ENCODE measurements at regions not wholly inside any gene's neighbourhood (a gene's known extent, or its start where the extent isn't known, plus 50 kb on each side); places are given as distances from the start of the nearest gene placed in this dataset.
"Not testable (repeated sequence)": the region's sequence is repeated elsewhere in the genome, so short reads cannot be mapped to it uniquely, and the experiment has no call there.

DNA sequence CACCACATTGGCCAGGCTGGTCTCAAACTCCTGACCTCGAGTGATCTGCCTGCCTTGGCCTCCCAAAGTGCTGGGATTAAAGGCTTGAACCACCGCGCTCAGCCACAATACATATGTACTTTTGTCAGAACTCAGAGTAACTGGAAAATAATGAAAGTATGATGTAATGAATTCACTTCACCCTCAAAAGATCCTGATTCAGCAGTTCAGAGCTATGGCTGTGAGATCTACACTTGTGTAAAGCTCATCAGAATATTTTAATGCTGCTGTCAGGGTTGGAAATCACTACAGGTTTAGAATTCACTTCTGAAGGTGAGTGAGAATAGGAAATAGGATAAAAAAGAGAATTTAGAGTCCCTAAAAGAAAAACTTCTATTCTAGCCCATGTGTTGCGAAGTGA, 464.5 kb upstream of the NRSN1 start:
- H3K4me3 ChIP-seq (ENCODE audit: low read depth, low read length), result no peak overlapping the region
- DNase-seq (ENCODE audit: low read depth, low spot score), result no peak
- POLR2A ChIA-PET, result no interaction called here
- TF ChIP-seq, protein P1, sequence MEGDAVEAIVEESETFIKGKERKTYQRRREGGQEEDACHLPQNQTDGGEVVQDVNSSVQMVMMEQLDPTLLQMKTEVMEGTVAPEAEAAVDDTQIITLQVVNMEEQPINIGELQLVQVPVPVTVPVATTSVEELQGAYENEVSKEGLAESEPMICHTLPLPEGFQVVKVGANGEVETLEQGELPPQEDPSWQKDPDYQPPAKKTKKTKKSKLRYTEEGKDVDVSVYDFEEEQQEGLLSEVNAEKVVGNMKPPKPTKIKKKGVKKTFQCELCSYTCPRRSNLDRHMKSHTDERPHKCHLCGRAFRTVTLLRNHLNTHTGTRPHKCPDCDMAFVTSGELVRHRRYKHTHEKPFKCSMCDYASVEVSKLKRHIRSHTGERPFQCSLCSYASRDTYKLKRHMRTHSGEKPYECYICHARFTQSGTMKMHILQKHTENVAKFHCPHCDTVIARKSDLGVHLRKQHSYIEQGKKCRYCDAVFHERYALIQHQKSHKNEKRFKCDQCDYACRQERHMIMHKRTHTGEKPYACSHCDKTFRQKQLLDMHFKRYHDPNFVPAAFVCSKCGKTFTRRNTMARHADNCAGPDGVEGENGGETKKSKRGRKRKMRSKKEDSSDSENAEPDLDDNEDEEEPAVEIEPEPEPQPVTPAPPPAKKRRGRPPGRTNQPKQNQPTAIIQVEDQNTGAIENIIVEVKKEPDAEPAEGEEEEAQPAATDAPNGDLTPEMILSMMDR (IDR thresholded peaks at IDR 0.05; ENCODE audit: insufficient read depth, low read length, missing control alignments), result no peak
- CTCF ChIA-PET, result no interaction called here

DNA sequence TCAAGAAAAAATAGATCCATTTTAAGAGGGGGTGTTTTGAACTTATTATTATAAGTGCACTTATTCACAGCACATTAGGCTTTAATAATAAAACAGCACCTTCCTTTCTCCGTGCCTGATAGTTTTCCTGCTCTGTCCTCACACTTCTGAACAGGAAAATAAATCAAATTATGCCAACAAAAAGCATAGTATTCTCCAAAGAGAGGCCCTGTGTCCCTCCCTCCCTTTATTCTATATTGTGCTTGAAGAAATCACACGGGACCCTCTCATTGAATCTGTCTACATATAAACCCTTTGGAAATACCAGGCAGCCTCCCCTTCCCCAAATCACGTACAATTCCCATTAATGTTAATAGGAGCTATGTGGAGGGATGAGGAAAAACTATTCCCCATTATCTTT, 462.9 kb upstream of the NRSN1 start:
- TF ChIP-seq, protein P1 (IDR thresholded peaks at IDR 0.05; ENCODE audit: insufficient read depth, low read length, missing control alignments), result no peak
- DNase-seq (ENCODE audit: low read depth, low spot score), result no peak
- no peak overlapping the region for H3K4me3 ChIP-seq (ENCODE audit: low read depth, low read length)
- ChIA-PET CTCF (no interaction called here), POLR2A (no interaction called here)

DNA sequence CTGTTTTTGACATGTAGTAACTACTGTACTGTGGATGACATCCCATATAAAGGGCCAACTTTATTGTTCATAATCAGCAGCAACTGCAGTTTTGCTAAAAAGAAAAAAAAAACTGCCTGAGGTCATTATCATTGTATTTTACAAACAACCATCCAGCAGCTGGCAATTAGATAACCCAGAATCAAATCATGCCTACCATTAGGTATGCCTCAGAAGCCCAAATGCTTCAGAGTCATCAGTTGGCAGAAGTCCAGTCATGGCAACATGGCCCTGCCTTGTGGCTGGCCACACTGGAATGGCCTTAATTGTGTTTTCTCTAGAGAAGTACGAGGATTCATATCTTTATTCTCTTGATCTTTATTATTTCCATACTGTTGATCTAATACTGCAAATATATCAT, 462.4 kb upstream of the NRSN1 start:
- no peak for DNase-seq (ENCODE audit: low read depth, low spot score)
- CTCF ChIA-PET, result no interaction called here
- TF ChIP-seq, protein P1 (IDR thresholded peaks at IDR 0.05; ENCODE audit: insufficient read depth, low read length, missing control alignments), result no peak
- no peak overlapping the region for H3K4me3 ChIP-seq (ENCODE audit: low read depth, low read length)
- POLR2A ChIA-PET, result no interaction called here

DNA sequence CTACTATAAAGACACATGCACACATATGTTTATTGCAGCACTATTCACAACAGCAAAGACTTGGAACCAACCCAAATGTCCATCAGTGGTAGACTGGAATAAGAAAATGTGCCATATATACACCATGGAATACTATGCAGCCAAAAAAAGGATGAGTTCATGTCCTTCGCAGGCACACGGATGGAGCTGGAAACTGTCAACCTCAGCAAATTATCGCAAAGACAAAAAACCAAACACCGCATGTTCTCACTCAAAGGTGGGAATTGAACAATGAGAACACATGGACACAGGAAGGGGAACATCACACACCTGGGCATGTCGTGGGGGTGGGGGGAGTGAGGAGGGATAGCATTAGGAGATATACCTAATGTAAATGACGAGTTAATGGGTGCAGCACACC, 460.1 kb upstream of the NRSN1 start:
- POLR2A ChIA-PET; CTCF ChIA-PET; H3K4me3 ChIP-seq (ENCODE audit: low read depth, low read length); DNase-seq (ENCODE audit: low read depth, low spot score): not testable (repeated sequence)

DNA sequence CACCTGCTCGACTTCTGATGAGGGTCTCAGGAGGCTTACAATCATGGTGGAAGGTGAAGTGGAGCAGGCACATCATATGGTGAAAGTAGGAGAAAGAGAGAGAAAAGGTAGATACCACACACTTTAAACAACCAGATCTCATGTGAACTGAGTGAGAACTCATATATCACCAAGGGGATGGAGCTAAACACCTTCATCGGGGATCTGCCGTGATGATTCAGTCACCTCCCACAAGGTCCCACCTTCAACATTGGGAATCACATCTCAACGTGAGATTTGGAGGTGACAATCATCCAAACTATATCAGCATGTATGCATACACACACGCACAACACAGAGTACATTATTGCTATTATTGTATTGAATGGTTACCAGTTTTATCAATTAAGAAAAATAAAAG, 453.3 kb upstream of the NRSN1 start:
- no peak overlapping the region for H3K4me3 ChIP-seq (ENCODE audit: low read depth, low read length)
- ChIA-PET CTCF (no interaction called here), POLR2A (no interaction called here)
- no peak for DNase-seq (ENCODE audit: low read depth, low spot score)
- TF ChIP-seq, protein P1 (IDR thresholded peaks at IDR 0.05; ENCODE audit: insufficient read depth, low read length, missing control alignments), result no peak

DNA sequence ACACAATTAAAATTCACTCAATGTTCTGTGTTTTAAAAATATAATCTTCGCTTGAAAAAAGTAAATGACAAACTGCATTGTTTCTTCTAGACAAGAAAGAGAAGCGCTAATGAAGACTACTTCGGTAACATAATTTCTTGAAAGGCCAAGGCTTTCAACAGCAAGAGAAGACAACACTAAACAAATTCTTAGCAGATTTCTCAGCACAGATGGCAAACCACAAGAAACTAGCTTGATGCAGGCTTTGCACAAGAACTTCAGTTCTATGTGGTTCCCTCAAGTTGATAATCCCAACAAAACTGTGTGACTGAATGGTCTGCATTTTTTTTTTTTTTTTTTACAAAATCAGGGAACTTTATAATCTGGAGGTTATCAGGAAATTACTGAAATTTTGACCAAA, 447.4 kb upstream of the NRSN1 start:
- TF ChIP-seq, protein P1 (IDR thresholded peaks at IDR 0.05; ENCODE audit: insufficient read depth, low read length, missing control alignments), result no peak
- POLR2A ChIA-PET, result no interaction called here
- CTCF ChIA-PET, result no interaction called here
- DNase-seq (ENCODE audit: low read depth, low spot score), result no peak
- no peak overlapping the region for H3K4me3 ChIP-seq (ENCODE audit: low read depth, low read length)

DNA sequence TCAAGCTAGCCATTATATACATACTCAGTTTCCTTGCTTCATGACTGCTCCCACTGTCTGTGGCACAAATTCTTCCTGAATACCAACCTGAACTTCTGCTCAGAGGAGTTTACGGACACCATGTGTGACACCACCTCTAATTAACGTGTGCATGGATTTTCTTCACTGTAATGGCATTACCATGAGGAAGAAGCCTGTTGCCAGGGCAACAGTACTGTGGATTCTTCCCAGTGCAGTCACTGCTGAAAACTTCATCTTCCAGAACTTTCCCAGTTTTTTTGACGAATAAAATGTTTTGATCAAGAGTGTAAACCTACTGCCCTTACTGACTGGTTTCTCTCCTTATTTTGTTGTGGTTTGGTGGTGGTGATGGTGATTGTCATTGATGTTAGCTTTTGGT, 444.3 kb upstream of the NRSN1 start:
- DNase-seq (ENCODE audit: low read depth, low spot score), result no peak
- ChIA-PET POLR2A (no interaction called here), CTCF (no interaction called here)

More for the DNA sequence above, 444.3 kb upstream of the NRSN1 start:
- no peak overlapping the region for H3K4me3 ChIP-seq (ENCODE audit: low read depth, low read length)
- TF ChIP-seq, protein P1 (IDR thresholded peaks at IDR 0.05; ENCODE audit: insufficient read depth, low read length, missing control alignments), result no peak
